IMR-90 (cell line): ENCODE measurements at regions not wholly inside any gene's neighbourhood (a gene's known extent, or its start where the extent isn't known, plus 50 kb on each side); places are given as distances from the start of the nearest gene placed in this dataset.

Experiments
- POLR2A ChIP-seq: IDR thresholded peaks from 2 replicates; pipeline ENCODE4 v1.6.1; 2012; ENCODE audit warnings: mild to moderate bottlenecking, low read depth, low read length
- SMC3 ChIP-seq: fragments of 150-350 bp; IDR thresholded peaks from 2 replicates; pipeline ENCODE4 v1.6.1; 2016; ENCODE audit warnings: low read depth, mild to moderate bottlenecking, antibody characterized with exemption, low read length, moderate library complexity
- TF ChIP-seq, protein P1 (sequence below): fragments of 150-350 bp; IDR thresholded peaks from 2 replicates; pipeline ENCODE4 v1.6.1; 2017; ENCODE audit warnings: mild to moderate bottlenecking, antibody characterized with exemption, low read length, low read depth
- TF ChIP-seq, protein P2 (sequence below): conservative IDR thresholded peaks from 2 replicates; pipeline ENCODE4 v1.5.1; 2012; ENCODE audit warnings: mild to moderate bottlenecking, low read depth, low read length, improper control_type of control experiment

DNA sequence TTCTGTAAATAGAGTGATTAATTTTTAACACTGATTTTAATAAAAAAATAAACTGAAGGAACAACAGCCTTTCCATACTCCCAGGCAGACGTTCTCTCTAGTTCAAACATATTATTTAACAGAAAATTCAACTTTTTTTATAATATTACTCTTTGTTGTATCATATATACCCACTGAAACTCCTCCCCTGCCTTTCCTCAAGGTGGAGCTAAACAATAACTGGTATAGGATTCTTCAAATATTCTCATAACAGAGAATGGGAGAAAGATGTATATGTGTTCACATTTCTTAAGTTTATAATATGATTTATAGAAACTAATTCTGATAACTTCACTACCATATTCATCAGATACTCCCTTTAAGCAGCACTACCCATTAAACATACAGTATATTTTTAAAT lies 83.4 kb downstream of the CYLC2 start:
- TF ChIP-seq POLR2A, result no peak
- TF ChIP-seq, protein P1, sequence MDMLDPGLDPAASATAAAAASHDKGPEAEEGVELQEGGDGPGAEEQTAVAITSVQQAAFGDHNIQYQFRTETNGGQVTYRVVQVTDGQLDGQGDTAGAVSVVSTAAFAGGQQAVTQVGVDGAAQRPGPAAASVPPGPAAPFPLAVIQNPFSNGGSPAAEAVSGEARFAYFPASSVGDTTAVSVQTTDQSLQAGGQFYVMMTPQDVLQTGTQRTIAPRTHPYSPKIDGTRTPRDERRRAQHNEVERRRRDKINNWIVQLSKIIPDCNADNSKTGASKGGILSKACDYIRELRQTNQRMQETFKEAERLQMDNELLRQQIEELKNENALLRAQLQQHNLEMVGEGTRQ, result no peak
- TF ChIP-seq, protein P2, sequence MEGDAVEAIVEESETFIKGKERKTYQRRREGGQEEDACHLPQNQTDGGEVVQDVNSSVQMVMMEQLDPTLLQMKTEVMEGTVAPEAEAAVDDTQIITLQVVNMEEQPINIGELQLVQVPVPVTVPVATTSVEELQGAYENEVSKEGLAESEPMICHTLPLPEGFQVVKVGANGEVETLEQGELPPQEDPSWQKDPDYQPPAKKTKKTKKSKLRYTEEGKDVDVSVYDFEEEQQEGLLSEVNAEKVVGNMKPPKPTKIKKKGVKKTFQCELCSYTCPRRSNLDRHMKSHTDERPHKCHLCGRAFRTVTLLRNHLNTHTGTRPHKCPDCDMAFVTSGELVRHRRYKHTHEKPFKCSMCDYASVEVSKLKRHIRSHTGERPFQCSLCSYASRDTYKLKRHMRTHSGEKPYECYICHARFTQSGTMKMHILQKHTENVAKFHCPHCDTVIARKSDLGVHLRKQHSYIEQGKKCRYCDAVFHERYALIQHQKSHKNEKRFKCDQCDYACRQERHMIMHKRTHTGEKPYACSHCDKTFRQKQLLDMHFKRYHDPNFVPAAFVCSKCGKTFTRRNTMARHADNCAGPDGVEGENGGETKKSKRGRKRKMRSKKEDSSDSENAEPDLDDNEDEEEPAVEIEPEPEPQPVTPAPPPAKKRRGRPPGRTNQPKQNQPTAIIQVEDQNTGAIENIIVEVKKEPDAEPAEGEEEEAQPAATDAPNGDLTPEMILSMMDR, result no peak
- no peak for TF ChIP-seq SMC3
